ENCODE measurements at regions not wholly inside any gene's neighbourhood (a gene's known extent, or its start where the extent isn't known, plus 50 kb on each side); places are given as distances from the start of the nearest gene placed in this dataset.

DNA sequence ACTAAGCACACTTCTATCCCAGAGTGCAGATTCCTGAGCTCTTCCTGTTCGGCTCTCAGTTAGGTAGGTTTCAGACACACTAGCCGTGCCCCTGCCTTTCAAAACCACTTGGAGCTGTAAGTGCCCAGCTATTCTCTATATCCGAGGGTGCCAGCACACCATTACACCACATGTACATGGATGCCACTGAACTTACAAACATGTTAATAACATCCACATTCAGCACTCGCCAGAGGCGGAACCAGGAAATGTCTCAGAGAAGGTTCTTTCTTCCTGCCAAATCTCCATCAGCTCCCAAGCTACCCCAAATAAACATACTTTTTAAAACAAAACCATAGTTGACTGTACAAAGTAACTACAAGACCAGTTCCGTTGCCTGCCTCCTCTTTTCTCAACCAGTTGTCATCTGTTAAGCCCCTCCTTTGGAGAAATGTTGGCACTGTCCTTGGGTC lies 78.4 kb upstream of the CTTNBP2NL start:
- Mint-ChIP-seq H3K4me1 (peaks cover 9% of the 10 kb centered on the region), H3K4me3 (no peak overlapping the region), H3K27ac (no peak overlapping the region), H3K27me3 (ENCODE audit: low read depth, poor library complexity) (peaks cover 24% of the 10 kb centered on the region), H3K36me3 (ENCODE audit: low read depth) (no peaks in the 10 kb centered on the region), H3K9me3 (no peaks in the 10 kb centered on the region)
- TF ChIP-seq, protein P1, sequence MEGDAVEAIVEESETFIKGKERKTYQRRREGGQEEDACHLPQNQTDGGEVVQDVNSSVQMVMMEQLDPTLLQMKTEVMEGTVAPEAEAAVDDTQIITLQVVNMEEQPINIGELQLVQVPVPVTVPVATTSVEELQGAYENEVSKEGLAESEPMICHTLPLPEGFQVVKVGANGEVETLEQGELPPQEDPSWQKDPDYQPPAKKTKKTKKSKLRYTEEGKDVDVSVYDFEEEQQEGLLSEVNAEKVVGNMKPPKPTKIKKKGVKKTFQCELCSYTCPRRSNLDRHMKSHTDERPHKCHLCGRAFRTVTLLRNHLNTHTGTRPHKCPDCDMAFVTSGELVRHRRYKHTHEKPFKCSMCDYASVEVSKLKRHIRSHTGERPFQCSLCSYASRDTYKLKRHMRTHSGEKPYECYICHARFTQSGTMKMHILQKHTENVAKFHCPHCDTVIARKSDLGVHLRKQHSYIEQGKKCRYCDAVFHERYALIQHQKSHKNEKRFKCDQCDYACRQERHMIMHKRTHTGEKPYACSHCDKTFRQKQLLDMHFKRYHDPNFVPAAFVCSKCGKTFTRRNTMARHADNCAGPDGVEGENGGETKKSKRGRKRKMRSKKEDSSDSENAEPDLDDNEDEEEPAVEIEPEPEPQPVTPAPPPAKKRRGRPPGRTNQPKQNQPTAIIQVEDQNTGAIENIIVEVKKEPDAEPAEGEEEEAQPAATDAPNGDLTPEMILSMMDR (IDR thresholded peaks at IDR 0.05): no peak
- DNase-seq: no peak

DNA sequence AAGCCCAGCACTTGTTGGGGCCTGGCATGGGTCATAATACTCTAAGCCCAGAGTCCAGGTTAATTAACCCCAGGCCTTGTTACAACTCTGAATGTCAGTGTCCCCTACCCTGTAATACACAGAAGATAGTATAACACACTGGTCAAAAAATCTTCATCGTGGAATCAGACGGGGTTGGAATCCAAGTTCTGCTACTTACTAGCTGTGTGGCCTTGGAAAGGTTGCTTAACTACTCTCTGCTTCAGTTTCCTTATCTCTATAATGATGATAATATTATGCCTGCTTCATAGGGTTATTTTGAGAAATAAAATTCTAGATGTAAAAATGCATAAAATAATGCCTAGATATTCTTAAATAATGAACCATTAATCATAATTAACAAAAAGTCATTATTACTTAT lies 77.8 kb upstream of the CTTNBP2NL start:
- no peak overlapping the region for H3K27ac Mint-ChIP-seq
- H3K27me3 Mint-ChIP-seq (ENCODE audit: low read depth, poor library complexity): peaks cover 27% of the 10 kb centered on the region
- H3K4me3 Mint-ChIP-seq: no peak overlapping the region
- H3K4me1 Mint-ChIP-seq: peaks cover 9% of the 10 kb centered on the region
- DNase-seq: no peak
- no peaks in the 10 kb centered on the region for H3K9me3 Mint-ChIP-seq
- H3K36me3 Mint-ChIP-seq (ENCODE audit: low read depth): no peaks in the 10 kb centered on the region
- TF ChIP-seq, protein P1 (IDR thresholded peaks at IDR 0.05): no peak

DNA sequence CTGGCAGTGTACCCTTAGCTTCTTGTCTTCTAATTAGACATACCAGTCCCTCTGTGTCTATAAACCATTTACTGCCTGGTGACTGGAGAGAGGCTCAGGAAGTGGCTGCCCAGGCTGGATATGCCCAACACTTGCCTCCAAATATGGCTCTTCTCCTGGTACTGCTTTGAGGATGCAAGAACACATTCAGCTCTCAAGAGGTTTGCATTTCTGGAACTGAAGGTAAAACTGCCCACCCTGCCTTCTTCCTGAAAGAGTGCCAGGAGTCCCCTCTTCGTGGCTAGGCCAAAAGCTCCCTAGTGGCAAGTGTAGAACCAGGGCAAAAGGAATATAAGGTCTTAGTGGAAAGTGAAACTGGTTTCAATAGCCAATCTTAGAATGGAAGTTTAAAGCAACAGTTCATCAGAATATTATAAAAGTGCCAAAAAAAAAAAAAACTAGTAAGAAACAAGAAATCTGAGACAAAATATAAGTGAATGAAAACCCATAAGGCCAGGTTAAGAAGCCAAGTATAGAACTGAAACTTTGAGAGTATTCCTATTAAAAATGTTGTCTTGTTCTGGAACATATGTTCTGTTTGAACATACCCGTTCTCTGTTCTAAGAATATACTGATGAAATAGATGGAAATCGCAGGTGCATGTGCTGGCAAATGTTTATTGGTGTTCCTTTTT lies 77.2 kb upstream of the CTTNBP2NL start:
- Mint-ChIP-seq H3K4me3 (no peak overlapping the region), H3K9me3 (no peaks in the 10 kb centered on the region), H3K4me1 (peaks cover 9% of the 10 kb centered on the region), H3K27me3 (ENCODE audit: low read depth, poor library complexity) (peaks cover 30% of the 10 kb centered on the region), H3K36me3 (ENCODE audit: low read depth) (no peaks in the 10 kb centered on the region), H3K27ac (no peak overlapping the region)
- no peak for DNase-seq
- TF ChIP-seq, protein P1 (IDR thresholded peaks at IDR 0.05): no peak

DNA sequence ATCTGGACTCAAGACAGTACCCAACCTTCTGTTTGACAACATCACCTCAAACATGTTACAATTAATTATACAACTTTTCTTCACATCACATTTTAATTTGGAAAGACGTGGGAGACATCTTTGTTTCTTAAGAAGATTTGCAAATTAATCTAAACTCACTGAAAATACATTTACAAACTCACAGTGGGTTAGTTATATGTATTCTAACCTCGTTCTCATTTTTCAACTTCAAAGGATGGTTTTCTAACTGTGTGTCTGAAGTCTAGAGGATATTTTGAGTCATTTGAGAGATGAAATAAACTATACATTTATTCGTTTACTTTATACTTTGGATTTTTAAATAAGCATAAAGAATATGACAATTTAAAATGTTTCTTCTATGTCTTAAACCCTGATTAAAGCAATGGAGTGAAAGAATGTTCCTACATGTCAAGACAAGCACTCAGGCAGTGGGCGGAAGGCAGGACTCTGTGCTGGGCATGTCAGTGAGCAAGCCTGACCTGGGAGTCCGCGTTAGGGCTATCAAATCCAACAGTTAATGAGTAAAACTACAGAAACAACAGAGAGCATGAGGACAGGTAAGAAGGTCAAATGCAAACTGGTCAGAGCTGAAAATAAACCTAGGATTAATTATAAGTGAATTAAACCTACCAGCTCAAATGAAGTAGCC lies 76.5 kb upstream of the CTTNBP2NL start:
- peaks cover 29% of the 10 kb centered on the region for H3K27me3 Mint-ChIP-seq (ENCODE audit: low read depth, poor library complexity)
- no peaks in the 10 kb centered on the region for H3K36me3 Mint-ChIP-seq (ENCODE audit: low read depth)
- no peaks in the 10 kb centered on the region for H3K9me3 Mint-ChIP-seq
- H3K4me1 Mint-ChIP-seq: peaks cover 9% of the 10 kb centered on the region
- no peak overlapping the region for H3K4me3 Mint-ChIP-seq
- TF ChIP-seq, protein P1 (IDR thresholded peaks at IDR 0.05): no peak
- DNase-seq: no peak
- no peak overlapping the region for H3K27ac Mint-ChIP-seq

DNA sequence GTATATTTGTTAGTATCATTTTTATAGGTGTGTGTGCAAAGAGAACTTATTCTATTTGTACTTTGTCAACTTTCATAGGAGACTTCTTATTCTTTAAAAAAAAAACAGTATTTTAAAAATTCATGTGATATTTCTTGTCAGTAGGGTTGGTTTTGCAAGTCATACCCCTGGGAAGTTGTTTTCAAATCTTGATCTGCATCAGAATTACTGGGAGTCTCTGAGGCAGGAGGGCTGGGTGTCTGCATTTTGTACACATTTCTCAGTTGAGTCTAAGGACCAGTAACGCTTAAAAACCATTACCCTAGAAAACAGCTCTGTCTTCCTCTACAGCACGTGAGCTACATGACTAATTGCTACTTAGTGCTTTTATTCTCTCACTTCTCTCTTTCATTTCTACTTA lies 76.0 kb upstream of the CTTNBP2NL start:
- no peak overlapping the region for H3K4me3 Mint-ChIP-seq

More for the DNA sequence above, 76.0 kb upstream of the CTTNBP2NL start:
- no peaks in the 10 kb centered on the region for H3K9me3 Mint-ChIP-seq
- TF ChIP-seq, protein P1 (IDR thresholded peaks at IDR 0.05): no peak
- peaks cover 9% of the 10 kb centered on the region for H3K4me1 Mint-ChIP-seq
- H3K36me3 Mint-ChIP-seq (ENCODE audit: low read depth): no peaks in the 10 kb centered on the region
- peaks cover 31% of the 10 kb centered on the region for H3K27me3 Mint-ChIP-seq (ENCODE audit: low read depth, poor library complexity)
- DNase-seq: no peak
- no peak overlapping the region for H3K27ac Mint-ChIP-seq

All from nephron progenitor cell (in vitro differentiated cells).